Central memory CD8-positive, alpha-beta T cell (primary cell): ENCODE measurements at regions not wholly inside any gene's neighbourhood (a gene's known extent, or its start where the extent isn't known, plus 50 kb on each side); places are given as distances from the start of the nearest gene placed in this dataset.

Experiments
- ATAC-seq: fragments of 150-1000 bp; cut with Tn5 transposase; replicated peaks from 2 replicates; pipeline ENCODE4 v1.10.0; 2022; ENCODE audit warnings: mild to moderate bottlenecking, moderate FRiP score, moderate number of reproducible peaks; ENCODE audit not compliant: poor library complexity, severe bottlenecking; ENCODE audit errors: extremely low read depth
- DNase-seq, 2 donors: peaks; one replicate each; pipeline ENCODE4 v3.0.0; 2021; ENCODE audit warnings: low spot score in 2 of 2
- H3K27ac Mint-ChIP-seq: one replicate; pipeline ENCODE4 v1.8.0; 2022; ENCODE audit warnings: low read depth, mild to moderate bottlenecking, moderate library complexity, mixed read lengths
- H3K27me3 Mint-ChIP-seq: one replicate; pipeline ENCODE4 v1.8.0; 2022; ENCODE audit warnings: mixed read lengths
- H3K36me3 Mint-ChIP-seq: one replicate; pipeline ENCODE4 v1.8.0; 2022; ENCODE audit warnings: mild to moderate bottlenecking, moderate library complexity, mixed read lengths; ENCODE audit not compliant: insufficient read depth
- H3K4me1 Mint-ChIP-seq: one replicate; pipeline ENCODE4 v1.8.0; 2022; ENCODE audit warnings: mixed read lengths
- H3K4me3 Mint-ChIP-seq: one replicate; pipeline ENCODE4 v1.8.0; 2022; ENCODE audit warnings: mild to moderate bottlenecking, moderate library complexity, mixed read lengths
- H3K9me3 Mint-ChIP-seq: one replicate; pipeline ENCODE4 v1.8.0; 2022; ENCODE audit warnings: mixed read lengths

- Mint-ChIP-seq H3K27ac (no peak overlapping the region), H3K4me1 (no peaks in the 10 kb centered on the region), H3K36me3 (no peaks in the 10 kb centered on the region), H3K27me3 (no peaks in the 10 kb centered on the region), H3K9me3 (peaks cover 17% of the 10 kb centered on the region), H3K4me3 (no peak overlapping the region)
- no peak for ATAC-seq
- no peak for DNase-seq
Measured at GRCh38 chr1:82507011-82507410, 706.3 kb downstream of the ADGRL2 start.

- no peak overlapping the region for H3K4me3 Mint-ChIP-seq
- no peak for ATAC-seq
Measured at GRCh38 chr1:82503822-82504221, 703.1 kb downstream of the ADGRL2 start.

GRCh38 chr1:82499022-82499421 is 698.3 kb downstream of the ADGRL2 start:
- Mint-ChIP-seq H3K4me3 (no peak overlapping the region), H3K4me1 (no peaks in the 10 kb centered on the region), H3K27ac (no peak overlapping the region), H3K36me3 (no peaks in the 10 kb centered on the region), H3K27me3 (no peaks in the 10 kb centered on the region), H3K9me3 (peaks cover 35% of the 10 kb centered on the region)
- ATAC-seq (no peak), DNase-seq (no peak)

More at GRCh38 chr1:82503822-82504221, 703.1 kb downstream of the ADGRL2 start:
- Mint-ChIP-seq H3K27ac (no peak overlapping the region), H3K9me3 (peaks cover 24% of the 10 kb centered on the region), H3K27me3 (no peaks in the 10 kb centered on the region), H3K36me3 (no peaks in the 10 kb centered on the region), H3K4me1 (no peaks in the 10 kb centered on the region)
- no peak for DNase-seq

- no peak for ATAC-seq
- no peak for DNase-seq
- Mint-ChIP-seq H3K27me3 (no peaks in the 10 kb centered on the region), H3K9me3 (peaks cover 21% of the 10 kb centered on the region), H3K27ac (no peak overlapping the region), H3K4me3 (no peak overlapping the region), H3K4me1 (no peaks in the 10 kb centered on the region), H3K36me3 (no peaks in the 10 kb centered on the region)
Measured at GRCh38 chr1:82494117-82494516, 693.4 kb downstream of the ADGRL2 start.

GRCh38 chr1:82492159-82492558 is 691.4 kb downstream of the ADGRL2 start:
- Mint-ChIP-seq H3K4me3 (no peak overlapping the region), H3K4me1 (no peaks in the 10 kb centered on the region), H3K27ac (no peak overlapping the region), H3K36me3 (no peaks in the 10 kb centered on the region), H3K27me3 (no peaks in the 10 kb centered on the region), H3K9me3 (peaks cover 16% of the 10 kb centered on the region)
- no peak for ATAC-seq
- no peak for DNase-seq

GRCh38 chr1:82491301-82492048 is 690.7 kb downstream of the ADGRL2 start:
- no peaks in the 10 kb centered on the region for H3K27me3 Mint-ChIP-seq
- no peak overlapping the region for H3K27ac Mint-ChIP-seq
- H3K9me3 Mint-ChIP-seq, result peaks cover 13% of the 10 kb centered on the region
- no peak overlapping the region for H3K4me3 Mint-ChIP-seq
- ATAC-seq, result no peak
- H3K36me3 Mint-ChIP-seq, result no peaks in the 10 kb centered on the region
- no peak for DNase-seq
- no peaks in the 10 kb centered on the region for H3K4me1 Mint-ChIP-seq

GRCh38 chr1:82487778-82488177 is 687.0 kb downstream of the ADGRL2 start:
- no peak for ATAC-seq
- no peak overlapping the region for H3K27ac Mint-ChIP-seq
- peaks cover 5% of the 10 kb centered on the region for H3K9me3 Mint-ChIP-seq

GRCh38 chr1:82486969-82487368 is 686.2 kb downstream of the ADGRL2 start:
- ATAC-seq, result no peak
- DNase-seq, result no peak
- Mint-ChIP-seq H3K4me1 (no peaks in the 10 kb centered on the region), H3K36me3 (no peaks in the 10 kb centered on the region), H3K27me3 (no peaks in the 10 kb centered on the region), H3K4me3 (no peak overlapping the region), H3K9me3 (peaks cover 5% of the 10 kb centered on the region), H3K27ac (no peak overlapping the region)

More at GRCh38 chr1:82487778-82488177, 687.0 kb downstream of the ADGRL2 start:
- no peaks in the 10 kb centered on the region for H3K27me3 Mint-ChIP-seq
- no peak for DNase-seq
- no peaks in the 10 kb centered on the region for H3K36me3 Mint-ChIP-seq
- no peaks in the 10 kb centered on the region for H3K4me1 Mint-ChIP-seq
- no peak overlapping the region for H3K4me3 Mint-ChIP-seq

- H3K27ac Mint-ChIP-seq, result no peak overlapping the region
- H3K4me3 Mint-ChIP-seq, result no peak overlapping the region
- no peak for DNase-seq
- ATAC-seq, result no peak
- no peaks in the 10 kb centered on the region for H3K36me3 Mint-ChIP-seq
- no peaks in the 10 kb centered on the region for H3K4me1 Mint-ChIP-seq
- H3K9me3 Mint-ChIP-seq, result peaks cover 5% of the 10 kb centered on the region
- no peaks in the 10 kb centered on the region for H3K27me3 Mint-ChIP-seq
Measured at GRCh38 chr1:82486468-82486867, 685.7 kb downstream of the ADGRL2 start.

- Mint-ChIP-seq H3K36me3 (no peaks in the 10 kb centered on the region), H3K4me1 (no peaks in the 10 kb centered on the region), H3K27me3 (no peaks in the 10 kb centered on the region), H3K27ac (no peak overlapping the region), H3K4me3 (no peak overlapping the region), H3K9me3 (peaks cover 5% of the 10 kb centered on the region)
- ATAC-seq (no peak), DNase-seq (no peak)
Measured at GRCh38 chr1:82485591-82486369, 685.0 kb downstream of the ADGRL2 start.

GRCh38 chr1:82483146-82483545 is 682.4 kb downstream of the ADGRL2 start:
- no peaks in the 10 kb centered on the region for H3K36me3 Mint-ChIP-seq
- no peak for ATAC-seq
- peaks cover 12% of the 10 kb centered on the region for H3K9me3 Mint-ChIP-seq
- H3K27me3 Mint-ChIP-seq, result no peaks in the 10 kb centered on the region
- H3K4me3 Mint-ChIP-seq, result no peak overlapping the region
- no peaks in the 10 kb centered on the region for H3K4me1 Mint-ChIP-seq
- DNase-seq, result no peak
- H3K27ac Mint-ChIP-seq, result no peak overlapping the region

GRCh38 chr1:82478916-82479315 is 678.2 kb downstream of the ADGRL2 start:
- DNase-seq (no peak), ATAC-seq (no peak)
- H3K4me3 Mint-ChIP-seq, result no peak overlapping the region
- H3K36me3 Mint-ChIP-seq, result no peaks in the 10 kb centered on the region
- no peaks in the 10 kb centered on the region for H3K4me1 Mint-ChIP-seq
- H3K27me3 Mint-ChIP-seq, result no peaks in the 10 kb centered on the region
- H3K27ac Mint-ChIP-seq, result no peak overlapping the region
- H3K9me3 Mint-ChIP-seq, result peaks cover 22% of the 10 kb centered on the region
